Panc1 (cell line): ENCODE measurements at regions not wholly inside any gene's neighbourhood (a gene's known extent, or its start where the extent isn't known, plus 50 kb on each side); places are given as distances from the start of the nearest gene placed in this dataset.

ENCODE experiments used
- POLR2AphosphoS5 ChIP-seq: IDR thresholded peaks from 2 replicates; pipeline ENCODE4 v1.6.1; 2012; ENCODE audit warnings: mild to moderate bottlenecking, low read depth, low read length, moderate library complexity
- TF ChIP-seq, protein P1 (sequence below), 2 experiments: IDR thresholded peaks; 2 replicates each; pipeline ENCODE4 v1.6.1; 2011 to 2012; ENCODE audit warnings: low read depth in 2 of 2, control low read depth in 1 of 2, low read length in 1 of 2, mild to moderate bottlenecking in 1 of 2, moderate library complexity in 1 of 2; ENCODE audit not compliant: insufficient read depth in 1 of 2
- TF ChIP-seq, protein P2 (sequence below): fragments of 450-650 bp; IDR thresholded peaks from 2 replicates; pipeline ENCODE4 v1.5.1; 2017; ENCODE audit warnings: mild to moderate bottlenecking

DNA sequence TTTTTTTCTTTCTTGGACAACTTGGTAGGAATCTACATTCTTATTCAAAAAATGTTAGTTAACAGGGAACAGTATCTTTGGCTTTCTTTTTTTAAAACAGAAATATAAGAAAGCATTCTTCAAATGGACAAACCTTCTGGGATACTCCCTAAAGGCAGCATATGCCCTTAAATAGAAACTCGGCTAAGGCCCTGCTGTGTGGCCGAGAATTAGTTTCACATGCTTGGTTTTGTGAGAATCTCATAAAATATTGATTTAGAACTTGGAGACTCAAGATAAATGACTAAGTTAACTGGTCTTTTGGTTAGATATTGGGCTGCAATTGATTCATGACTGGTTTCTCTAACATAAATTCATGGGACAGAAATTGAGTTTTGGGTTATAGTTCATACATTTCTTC, 359.9 kb upstream of the XYLT1 start:
- TF ChIP-seq, protein P1, sequence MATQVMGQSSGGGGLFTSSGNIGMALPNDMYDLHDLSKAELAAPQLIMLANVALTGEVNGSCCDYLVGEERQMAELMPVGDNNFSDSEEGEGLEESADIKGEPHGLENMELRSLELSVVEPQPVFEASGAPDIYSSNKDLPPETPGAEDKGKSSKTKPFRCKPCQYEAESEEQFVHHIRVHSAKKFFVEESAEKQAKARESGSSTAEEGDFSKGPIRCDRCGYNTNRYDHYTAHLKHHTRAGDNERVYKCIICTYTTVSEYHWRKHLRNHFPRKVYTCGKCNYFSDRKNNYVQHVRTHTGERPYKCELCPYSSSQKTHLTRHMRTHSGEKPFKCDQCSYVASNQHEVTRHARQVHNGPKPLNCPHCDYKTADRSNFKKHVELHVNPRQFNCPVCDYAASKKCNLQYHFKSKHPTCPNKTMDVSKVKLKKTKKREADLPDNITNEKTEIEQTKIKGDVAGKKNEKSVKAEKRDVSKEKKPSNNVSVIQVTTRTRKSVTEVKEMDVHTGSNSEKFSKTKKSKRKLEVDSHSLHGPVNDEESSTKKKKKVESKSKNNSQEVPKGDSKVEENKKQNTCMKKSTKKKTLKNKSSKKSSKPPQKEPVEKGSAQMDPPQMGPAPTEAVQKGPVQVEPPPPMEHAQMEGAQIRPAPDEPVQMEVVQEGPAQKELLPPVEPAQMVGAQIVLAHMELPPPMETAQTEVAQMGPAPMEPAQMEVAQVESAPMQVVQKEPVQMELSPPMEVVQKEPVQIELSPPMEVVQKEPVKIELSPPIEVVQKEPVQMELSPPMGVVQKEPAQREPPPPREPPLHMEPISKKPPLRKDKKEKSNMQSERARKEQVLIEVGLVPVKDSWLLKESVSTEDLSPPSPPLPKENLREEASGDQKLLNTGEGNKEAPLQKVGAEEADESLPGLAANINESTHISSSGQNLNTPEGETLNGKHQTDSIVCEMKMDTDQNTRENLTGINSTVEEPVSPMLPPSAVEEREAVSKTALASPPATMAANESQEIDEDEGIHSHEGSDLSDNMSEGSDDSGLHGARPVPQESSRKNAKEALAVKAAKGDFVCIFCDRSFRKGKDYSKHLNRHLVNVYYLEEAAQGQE (IDR thresholded peaks at IDR 0.05; ENCODE audit: insufficient read depth in 1 of 2, low read depth in 2 of 2, low read length in 1 of 2), result no peak
- TF ChIP-seq, protein P2, sequence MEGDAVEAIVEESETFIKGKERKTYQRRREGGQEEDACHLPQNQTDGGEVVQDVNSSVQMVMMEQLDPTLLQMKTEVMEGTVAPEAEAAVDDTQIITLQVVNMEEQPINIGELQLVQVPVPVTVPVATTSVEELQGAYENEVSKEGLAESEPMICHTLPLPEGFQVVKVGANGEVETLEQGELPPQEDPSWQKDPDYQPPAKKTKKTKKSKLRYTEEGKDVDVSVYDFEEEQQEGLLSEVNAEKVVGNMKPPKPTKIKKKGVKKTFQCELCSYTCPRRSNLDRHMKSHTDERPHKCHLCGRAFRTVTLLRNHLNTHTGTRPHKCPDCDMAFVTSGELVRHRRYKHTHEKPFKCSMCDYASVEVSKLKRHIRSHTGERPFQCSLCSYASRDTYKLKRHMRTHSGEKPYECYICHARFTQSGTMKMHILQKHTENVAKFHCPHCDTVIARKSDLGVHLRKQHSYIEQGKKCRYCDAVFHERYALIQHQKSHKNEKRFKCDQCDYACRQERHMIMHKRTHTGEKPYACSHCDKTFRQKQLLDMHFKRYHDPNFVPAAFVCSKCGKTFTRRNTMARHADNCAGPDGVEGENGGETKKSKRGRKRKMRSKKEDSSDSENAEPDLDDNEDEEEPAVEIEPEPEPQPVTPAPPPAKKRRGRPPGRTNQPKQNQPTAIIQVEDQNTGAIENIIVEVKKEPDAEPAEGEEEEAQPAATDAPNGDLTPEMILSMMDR, result no peak
- TF ChIP-seq POLR2AphosphoS5, result no peak
